Endothelial cell of hepatic sinusoid (primary cell): ENCODE measurements at regions not wholly inside any gene's neighbourhood (a gene's known extent, or its start where the extent isn't known, plus 50 kb on each side); places are given as distances from the start of the nearest gene placed in this dataset.

Experiments
- in situ Hi-C: cut with HindIII; loops from 2 replicates; pipeline ENCODE4 v1.10.0; 2017; ENCODE audit warnings: low sequenced_read_pairs

GRCh38 chr17:79524213-79525187 lies 86.4 kb downstream of the RBFOX3 start:
- in situ Hi-C loops = no loop called here

GRCh38 chr17:79522414-79522813 lies 88.4 kb downstream of the RBFOX3 start:
- in situ Hi-C loops = no loop called here

- in situ Hi-C loops = no loop called here
Measured at GRCh38 chr17:79521225-79521624, 89.6 kb downstream of the RBFOX3 start.

- in situ Hi-C loops = no loop called here
Measured at GRCh38 chr17:79520167-79521165, 90.4 kb downstream of the RBFOX3 start.

- in situ Hi-C loops = no loop called here
Measured at GRCh38 chr17:79519601-79520000, 91.2 kb downstream of the RBFOX3 start.

GRCh38 chr17:79518585-79519523 lies 92.0 kb downstream of the RBFOX3 start:
- in situ Hi-C loops = no loop called here

- in situ Hi-C loops = no loop called here
Measured at GRCh38 chr17:79517827-79518584, 92.8 kb downstream of the RBFOX3 start.

GRCh38 chr17:79515646-79516571 lies 94.9 kb downstream of the RBFOX3 start:
- in situ Hi-C loops = no loop called here

- in situ Hi-C loops = no loop called here
Measured at GRCh38 chr17:79515110-79515509, 95.7 kb downstream of the RBFOX3 start.

- in situ Hi-C loops = no loop called here
Measured at GRCh38 chr17:79513820-79514535, 96.9 kb downstream of the RBFOX3 start.

GRCh38 chr17:79513206-79513605 lies 97.6 kb downstream of the RBFOX3 start:
- in situ Hi-C loops = no loop called here

GRCh38 chr17:79511471-79511870 lies 99.4 kb downstream of the RBFOX3 start:
- in situ Hi-C loops = no loop called here

- in situ Hi-C loops = no loop called here
Measured at GRCh38 chr17:79510071-79510470, 100.8 kb downstream of the RBFOX3 start.

- in situ Hi-C loops = no loop called here
Measured at GRCh38 chr17:79509490-79509889, 101.4 kb downstream of the RBFOX3 start.

GRCh38 chr17:79509008-79509407 lies 101.8 kb downstream of the RBFOX3 start:
- in situ Hi-C loops = no loop called here

GRCh38 chr17:79508291-79508716 lies 102.5 kb downstream of the RBFOX3 start:
- in situ Hi-C loops = no loop called here

GRCh38 chr17:79506955-79507354 lies 103.9 kb downstream of the RBFOX3 start:
- in situ Hi-C loops = no loop called here
